ENCODE measurements at regions not wholly inside any gene's neighbourhood (a gene's known extent, or its start where the extent isn't known, plus 50 kb on each side); places are given as distances from the start of the nearest gene placed in this dataset.
A peak's percentile ranks its signal among the peaks of the same experiment; 100 is the strongest.
"Not testable (repeated sequence)": the region's sequence is repeated elsewhere in the genome, so short reads cannot be mapped to it uniquely, and the experiment has no call there.

GRCh38 chr9:81814794-81815464, 113.3 kb upstream of the SPATA31D4 start:
- DNase-seq = peak; percentile 41

- no peak for DNase-seq
Observed at GRCh38 chr9:81815781-81816180, 112.4 kb upstream of the SPATA31D4 start.

- no peak for DNase-seq
Observed at GRCh38 chr9:81819155-81819554, 109.1 kb upstream of the SPATA31D4 start.

- DNase-seq = no peak
Observed at GRCh38 chr9:81819859-81820546, 108.2 kb upstream of the SPATA31D4 start.

- no peak for DNase-seq
Observed at GRCh38 chr9:81822301-81822865, 105.8 kb upstream of the SPATA31D4 start.

GRCh38 chr9:81822967-81823366, 105.3 kb upstream of the SPATA31D4 start:
- DNase-seq = no peak

GRCh38 chr9:81823672-81824554, 104.3 kb upstream of the SPATA31D4 start:
- DNase-seq = no peak

GRCh38 chr9:81824802-81825730, 103.2 kb upstream of the SPATA31D4 start:
- no peak for DNase-seq

- no peak for DNase-seq
Observed at GRCh38 chr9:81825846-81826516, 102.2 kb upstream of the SPATA31D4 start.

GRCh38 chr9:81826517-81826906, 101.7 kb upstream of the SPATA31D4 start:
- peak; percentile 92 for DNase-seq

- no peak for DNase-seq
Observed at GRCh38 chr9:81827616-81828296, 100.5 kb upstream of the SPATA31D4 start.

- DNase-seq = no peak
Observed at GRCh38 chr9:81829195-81829882, 98.9 kb upstream of the SPATA31D4 start.

- DNase-seq = not testable (repeated sequence)
Observed at GRCh38 chr9:81830431-81830830, 97.8 kb upstream of the SPATA31D4 start.

- DNase-seq = no peak
Observed at GRCh38 chr9:81832571-81833285, 95.5 kb upstream of the SPATA31D4 start.

- DNase-seq = no peak
Observed at GRCh38 chr9:81833563-81834345, 94.5 kb upstream of the SPATA31D4 start.

GRCh38 chr9:81841333-81841732, 86.9 kb upstream of the SPATA31D4 start:
- DNase-seq = no peak

GRCh38 chr9:81844131-81844567, 84.1 kb upstream of the SPATA31D4 start:
- no peak for DNase-seq

GRCh38 chr9:81847181-81847915, 80.9 kb upstream of the SPATA31D4 start:
- DNase-seq = no peak
